ENCODE measurements at regions not wholly inside any gene's neighbourhood (a gene's known extent, or its start where the extent isn't known, plus 50 kb on each side); places are given as distances from the start of the nearest gene placed in this dataset.

DNA sequence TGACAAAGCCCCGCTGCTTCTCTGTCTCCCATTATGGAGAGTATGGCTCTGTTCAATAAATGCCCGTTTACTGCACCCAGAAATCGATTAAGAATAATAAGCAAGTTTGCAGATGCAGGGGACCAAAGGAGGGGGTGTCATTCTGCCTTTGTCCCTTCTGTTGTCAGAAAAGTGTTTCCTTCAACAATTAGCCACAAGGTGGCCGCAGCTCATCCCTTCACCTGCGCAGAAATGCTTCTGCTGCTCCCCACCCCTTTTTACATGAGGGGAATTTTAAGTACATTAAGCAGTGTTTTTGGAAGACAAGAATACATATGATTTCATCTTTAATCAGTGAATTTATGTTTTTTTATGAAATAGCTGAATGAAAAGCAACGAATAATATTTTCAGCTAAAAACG, 175.6 kb upstream of the ARX start:
- no peaks in the 10 kb centered on the region for H3K27me3 ChIP-seq (ENCODE audit: control insufficient read depth, insufficient read depth, low read length)
- no peak overlapping the region for H3K27ac ChIP-seq (ENCODE audit: low read length)
- no peak overlapping the region for H3K4me3 ChIP-seq (ENCODE audit: low read length)
- no peaks in the 10 kb centered on the region for H3K4me1 ChIP-seq (ENCODE audit: control insufficient read depth, insufficient read depth, low read length)
- H3K9me3 ChIP-seq (ENCODE audit: control insufficient read depth, low read depth, low read length) = no peaks in the 10 kb centered on the region
- no peak for DNase-seq
- no peaks in the 10 kb centered on the region for H3K36me3 ChIP-seq (ENCODE audit: control insufficient read depth, insufficient read depth, low read length)
- WGBS (ENCODE audit: insufficient coverage, low lambda C conversion rate) = 40% methylated on average over 2 of the region's 7 CpGs

DNA sequence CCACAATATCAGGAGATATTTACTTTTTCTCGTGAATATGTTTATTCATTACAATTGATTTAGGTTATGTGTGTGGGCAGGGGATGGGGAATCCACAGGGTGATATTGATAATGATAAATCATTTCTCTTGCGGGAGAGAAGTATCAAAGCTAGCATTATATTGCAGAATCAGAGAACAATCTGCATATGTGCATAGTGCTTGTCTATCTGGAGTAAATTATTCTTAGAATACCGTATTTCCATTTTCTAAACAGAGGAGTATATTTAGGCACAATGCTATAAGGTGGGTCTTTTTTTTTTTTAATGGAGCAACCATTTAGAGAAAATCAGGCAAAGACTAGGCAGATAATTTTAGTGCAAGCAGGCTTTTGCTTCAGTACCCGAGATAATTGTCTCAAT, 166.0 kb upstream of the ARX start:
- WGBS (ENCODE audit: insufficient coverage, low lambda C conversion rate) = no CpG with 5 or more reads among the region's 4 CpGs
- no peak overlapping the region for H3K4me3 ChIP-seq (ENCODE audit: low read length)
- no peaks in the 10 kb centered on the region for H3K27me3 ChIP-seq (ENCODE audit: control insufficient read depth, insufficient read depth, low read length)
- DNase-seq = no peak
- no peaks in the 10 kb centered on the region for H3K4me1 ChIP-seq (ENCODE audit: control insufficient read depth, insufficient read depth, low read length)
- H3K9me3 ChIP-seq (ENCODE audit: control insufficient read depth, low read depth, low read length) = no peaks in the 10 kb centered on the region
- no peaks in the 10 kb centered on the region for H3K36me3 ChIP-seq (ENCODE audit: control insufficient read depth, insufficient read depth, low read length)
- H3K27ac ChIP-seq (ENCODE audit: low read length) = no peak overlapping the region

DNA sequence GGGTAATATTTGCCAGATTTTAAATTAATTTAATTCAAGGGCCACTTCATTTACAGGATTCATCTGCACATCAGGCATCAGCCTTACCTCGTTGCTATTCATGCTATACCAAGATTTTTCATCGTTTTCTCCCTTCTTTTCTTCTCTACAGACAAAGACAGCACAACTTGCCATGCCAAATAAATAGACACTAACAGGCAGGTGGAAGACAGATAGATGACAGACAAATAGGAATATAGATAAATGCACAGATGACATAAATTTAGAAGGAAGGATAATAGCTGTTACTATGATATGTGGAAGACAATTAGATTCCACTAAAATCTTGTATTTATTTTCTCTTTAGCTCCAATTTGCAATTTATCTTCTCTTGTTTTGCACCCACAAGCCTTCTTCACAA, 164.5 kb upstream of the ARX start:
- no peaks in the 10 kb centered on the region for H3K36me3 ChIP-seq (ENCODE audit: control insufficient read depth, insufficient read depth, low read length)
- no peak overlapping the region for H3K27ac ChIP-seq (ENCODE audit: low read length)
- no peak for DNase-seq
- H3K27me3 ChIP-seq (ENCODE audit: control insufficient read depth, insufficient read depth, low read length) = no peaks in the 10 kb centered on the region
- no peaks in the 10 kb centered on the region for H3K9me3 ChIP-seq (ENCODE audit: control insufficient read depth, low read depth, low read length)
- WGBS (ENCODE audit: insufficient coverage, low lambda C conversion rate) = no CpG with 5 or more reads among the region's 2 CpGs
- H3K4me1 ChIP-seq (ENCODE audit: control insufficient read depth, insufficient read depth, low read length) = no peaks in the 10 kb centered on the region
- H3K4me3 ChIP-seq (ENCODE audit: low read length) = no peak overlapping the region

DNA sequence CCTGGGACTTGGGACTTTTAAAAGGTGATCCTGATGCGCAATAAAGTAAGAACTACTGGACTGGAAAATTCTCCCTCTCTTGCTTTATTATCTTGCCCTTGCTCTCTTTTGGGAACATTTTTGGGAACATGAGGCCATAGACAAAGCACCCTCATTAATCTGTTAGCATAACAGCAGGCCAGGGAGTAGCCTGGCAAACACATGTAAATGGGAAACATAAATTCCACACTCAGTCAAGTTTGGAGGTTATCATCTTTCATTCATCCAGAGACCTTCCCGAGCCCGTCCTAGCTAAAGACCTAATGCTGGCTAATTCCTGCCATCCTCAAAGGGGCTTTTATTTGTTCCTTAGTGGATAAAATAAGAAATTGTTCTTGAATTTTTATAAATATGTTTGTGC, 162.8 kb upstream of the ARX start:
- Histone ChIP-seq H3K27ac (ENCODE audit: low read length) (no peak overlapping the region), H3K9me3 (ENCODE audit: control insufficient read depth, low read depth, low read length) (no peaks in the 10 kb centered on the region), H3K36me3 (ENCODE audit: control insufficient read depth, insufficient read depth, low read length) (no peaks in the 10 kb centered on the region), H3K4me1 (ENCODE audit: control insufficient read depth, insufficient read depth, low read length) (no peaks in the 10 kb centered on the region), H3K27me3 (ENCODE audit: control insufficient read depth, insufficient read depth, low read length) (no peaks in the 10 kb centered on the region), H3K4me3 (ENCODE audit: low read length) (no peak overlapping the region)
- WGBS (ENCODE audit: insufficient coverage, low lambda C conversion rate) = no CpG with 5 or more reads among the region's 3 CpGs
- no peak for DNase-seq

GRCh38 chrX:25175743-25176142, 160.0 kb upstream of the ARX start:
- Histone ChIP-seq H3K9me3 (ENCODE audit: control insufficient read depth, low read depth, low read length) (no peaks in the 10 kb centered on the region), H3K36me3 (ENCODE audit: control insufficient read depth, insufficient read depth, low read length) (no peaks in the 10 kb centered on the region), H3K4me1 (ENCODE audit: control insufficient read depth, insufficient read depth, low read length) (no peaks in the 10 kb centered on the region), H3K27ac (ENCODE audit: low read length) (no peak overlapping the region), H3K27me3 (ENCODE audit: control insufficient read depth, insufficient read depth, low read length) (no peaks in the 10 kb centered on the region), H3K4me3 (ENCODE audit: low read length) (no peak overlapping the region)
- no peak for DNase-seq
- WGBS (ENCODE audit: insufficient coverage, low lambda C conversion rate) = no CpG with 5 or more reads among the region's 5 CpGs

- Histone ChIP-seq H3K4me3 (ENCODE audit: low read length) (no peak overlapping the region), H3K4me1 (ENCODE audit: control insufficient read depth, insufficient read depth, low read length) (no peaks in the 10 kb centered on the region), H3K36me3 (ENCODE audit: control insufficient read depth, insufficient read depth, low read length) (no peaks in the 10 kb centered on the region), H3K27ac (ENCODE audit: low read length) (no peak overlapping the region), H3K27me3 (ENCODE audit: control insufficient read depth, insufficient read depth, low read length) (no peaks in the 10 kb centered on the region), H3K9me3 (ENCODE audit: control insufficient read depth, low read depth, low read length) (no peaks in the 10 kb centered on the region)
- WGBS (ENCODE audit: insufficient coverage, low lambda C conversion rate) = no CpG with 5 or more reads among the region's 4 CpGs
- DNase-seq = no peak
Observed at GRCh38 chrX:25175171-25175570, 159.4 kb upstream of the ARX start.

- H3K9me3 ChIP-seq (ENCODE audit: control insufficient read depth, low read depth, low read length) = no peaks in the 10 kb centered on the region
- 100% methylated on average over 2 of the region's 4 CpGs for WGBS (ENCODE audit: insufficient coverage, low lambda C conversion rate)
Observed at GRCh38 chrX:25166546-25166945, 150.8 kb upstream of the ARX start.

DNA sequence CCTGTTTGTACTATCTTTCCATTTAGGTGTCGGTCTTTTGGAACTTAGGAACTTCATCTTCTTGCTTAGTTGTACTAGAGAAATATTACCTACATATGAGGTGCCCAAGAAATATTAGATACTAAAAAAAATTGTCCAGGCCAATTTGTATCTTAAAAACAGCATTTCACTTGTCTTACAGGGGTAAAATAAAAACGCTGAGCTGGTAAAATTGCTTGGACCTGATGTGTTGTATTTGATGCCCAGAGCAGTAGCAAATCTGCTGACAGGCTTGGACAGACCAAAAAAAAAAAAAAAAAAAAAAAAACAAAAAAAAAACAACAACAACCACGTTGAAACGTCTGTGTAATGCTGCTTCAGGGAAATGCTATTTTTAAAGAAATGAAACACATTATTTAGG, 150.4 kb upstream of the ARX start:
- no peaks in the 10 kb centered on the region for H3K4me1 ChIP-seq (ENCODE audit: control insufficient read depth, insufficient read depth, low read length)
- no peak for DNase-seq
- whole genome bisulfite sequencing (ENCODE audit: insufficient coverage, low lambda C conversion rate) = no CpG with 5 or more reads among the region's 4 CpGs
- H3K27me3 ChIP-seq (ENCODE audit: control insufficient read depth, insufficient read depth, low read length) = no peaks in the 10 kb centered on the region
- H3K27ac ChIP-seq (ENCODE audit: low read length) = no peak overlapping the region
- H3K9me3 ChIP-seq (ENCODE audit: control insufficient read depth, low read depth, low read length) = no peaks in the 10 kb centered on the region
- H3K4me3 ChIP-seq (ENCODE audit: low read length) = no peak overlapping the region
- H3K36me3 ChIP-seq (ENCODE audit: control insufficient read depth, insufficient read depth, low read length) = no peaks in the 10 kb centered on the region

More at GRCh38 chrX:25166546-25166945, 150.8 kb upstream of the ARX start:
- Histone ChIP-seq H3K36me3 (ENCODE audit: control insufficient read depth, insufficient read depth, low read length) (no peaks in the 10 kb centered on the region), H3K27me3 (ENCODE audit: control insufficient read depth, insufficient read depth, low read length) (no peaks in the 10 kb centered on the region), H3K4me1 (ENCODE audit: control insufficient read depth, insufficient read depth, low read length) (no peaks in the 10 kb centered on the region), H3K27ac (ENCODE audit: low read length) (no peak overlapping the region), H3K4me3 (ENCODE audit: low read length) (no peak overlapping the region)
- no peak for DNase-seq

DNA sequence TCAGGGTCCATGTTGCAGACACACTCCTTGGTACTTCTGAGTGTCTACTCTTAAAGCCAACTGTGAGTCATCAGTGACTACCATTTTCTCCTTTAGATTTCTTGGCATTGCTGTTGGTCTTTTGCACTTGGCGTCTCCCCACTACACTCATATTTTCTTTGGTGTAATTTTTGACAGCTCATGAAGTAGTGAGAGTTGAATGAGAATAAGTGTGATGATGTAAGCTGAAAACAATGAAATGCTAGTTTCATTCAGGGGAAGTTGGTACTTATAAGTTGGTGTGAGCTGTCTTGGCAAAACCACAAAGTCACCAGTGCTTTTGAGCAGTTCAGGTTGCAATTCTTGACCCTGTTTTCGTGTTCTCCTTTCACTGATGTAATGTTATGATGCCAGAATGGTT, 142.9 kb upstream of the ARX start:
- no CpG with 5 or more reads among the region's 2 CpGs for WGBS (ENCODE audit: insufficient coverage, low lambda C conversion rate)
- DNase-seq = no peak
- no peaks in the 10 kb centered on the region for H3K36me3 ChIP-seq (ENCODE audit: control insufficient read depth, insufficient read depth, low read length)
- H3K27ac ChIP-seq (ENCODE audit: low read length) = no peak overlapping the region
- H3K9me3 ChIP-seq (ENCODE audit: control insufficient read depth, low read depth, low read length) = no peaks in the 10 kb centered on the region
- H3K4me1 ChIP-seq (ENCODE audit: control insufficient read depth, insufficient read depth, low read length) = no peaks in the 10 kb centered on the region
- no peak overlapping the region for H3K4me3 ChIP-seq (ENCODE audit: low read length)
- H3K27me3 ChIP-seq (ENCODE audit: control insufficient read depth, insufficient read depth, low read length) = no peaks in the 10 kb centered on the region

- no peaks in the 10 kb centered on the region for H3K9me3 ChIP-seq (ENCODE audit: control insufficient read depth, low read depth, low read length)
- no peak overlapping the region for H3K27ac ChIP-seq (ENCODE audit: low read length)
- no CpG with 5 or more reads among the region's 3 CpGs for WGBS (ENCODE audit: insufficient coverage, low lambda C conversion rate)
- no peak for DNase-seq
- H3K4me1 ChIP-seq (ENCODE audit: control insufficient read depth, insufficient read depth, low read length) = no peaks in the 10 kb centered on the region
- no peaks in the 10 kb centered on the region for H3K36me3 ChIP-seq (ENCODE audit: control insufficient read depth, insufficient read depth, low read length)
- no peak overlapping the region for H3K4me3 ChIP-seq (ENCODE audit: low read length)
- H3K27me3 ChIP-seq (ENCODE audit: control insufficient read depth, insufficient read depth, low read length) = no peaks in the 10 kb centered on the region
Observed at GRCh38 chrX:25156832-25157231, 141.1 kb upstream of the ARX start.

DNA sequence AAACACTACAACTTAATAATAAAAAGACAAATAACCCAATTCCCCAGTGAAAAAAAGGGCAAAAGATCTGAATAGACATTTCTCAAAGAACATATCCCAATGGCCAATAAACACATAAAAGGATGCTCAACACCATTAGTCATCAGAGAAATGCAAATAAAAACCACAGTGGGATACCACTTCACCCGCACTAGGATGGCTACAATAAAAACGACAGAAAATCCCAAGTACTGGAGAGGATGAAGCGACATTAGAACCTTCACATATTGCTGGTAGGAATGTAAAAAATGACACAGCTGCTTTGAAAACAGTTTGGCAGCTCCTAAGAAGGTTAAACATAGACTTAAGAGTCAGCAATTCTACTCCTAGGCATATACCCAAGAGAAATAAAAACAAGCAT, 140.6 kb upstream of the ARX start:
- no peaks in the 10 kb centered on the region for H3K36me3 ChIP-seq (ENCODE audit: control insufficient read depth, insufficient read depth, low read length)
- H3K4me1 ChIP-seq (ENCODE audit: control insufficient read depth, insufficient read depth, low read length) = no peaks in the 10 kb centered on the region
- H3K27me3 ChIP-seq (ENCODE audit: control insufficient read depth, insufficient read depth, low read length) = no peaks in the 10 kb centered on the region
- no peak overlapping the region for H3K27ac ChIP-seq (ENCODE audit: low read length)
- no peaks in the 10 kb centered on the region for H3K9me3 ChIP-seq (ENCODE audit: control insufficient read depth, low read depth, low read length)
- no peak overlapping the region for H3K4me3 ChIP-seq (ENCODE audit: low read length)
- WGBS (ENCODE audit: insufficient coverage, low lambda C conversion rate) = no CpG with 5 or more reads among the region's 3 CpGs
- no peak for DNase-seq
